Ascending aorta (tissue), 2 donors: ENCODE measurements at regions not wholly inside any gene's neighbourhood (a gene's known extent, or its start where the extent isn't known, plus 50 kb on each side); places are given as distances from the start of the nearest gene placed in this dataset.

Source experiments
- DNase-seq, 2 donors: peaks; one replicate each; pipeline ENCODE4 v3.0.0-alpha.2; 2019; ENCODE audit warnings: low spot score in 2 of 2
- H3K27ac ChIP-seq, 2 donors: fragments of 200-600 bp; sonication (generic); one replicate each; pipeline ENCODE4 v1.5.1; 2016 to 2017; ENCODE audit warnings: mild to moderate bottlenecking in 1 of 2
- H3K27me3 ChIP-seq: fragments of 200-600 bp; sonication (generic); one replicate; pipeline ENCODE4 v1.5.1; 2017
- H3K36me3 ChIP-seq, 2 donors: fragments of 200-600 bp; sonication (generic); one replicate each; pipeline ENCODE4 v1.5.1; 2016
- H3K4me1 ChIP-seq, 2 donors: fragments of 200-600 bp; sonication (generic); one replicate each; pipeline ENCODE4 v1.5.1; 2016 to 2017; ENCODE audit warnings: mild to moderate bottlenecking in 1 of 2
- H3K4me3 ChIP-seq, 2 donors: fragments of 200-600 bp; sonication (generic); one replicate each; pipeline ENCODE4 v1.5.1; 2016 to 2017; ENCODE audit warnings: mild to moderate bottlenecking in 1 of 2
- H3K9me3 ChIP-seq, 2 donors: fragments of 200-600 bp; sonication (generic); one replicate each; pipeline ENCODE4 v1.5.1; 2016
- CTCF ChIP-seq, 3 experiments: fragments of 200-600 bp in 2 of 3; fragments of 450-650 bp in 1 of 3; sonication (generic) in 2 of 3; IDR thresholded peaks; one replicate each; pipeline ENCODE4 v1.5.1; 2016 to 2019; ENCODE audit warnings: antibody characterized with exemption in 3 of 3, mild to moderate bottlenecking in 1 of 3, moderate library complexity in 1 of 3
- intact Hi-C: fragments of 100-400 bp; cut with DNase I; formaldehyde crosslinking; loops from one replicate; pipeline ENCODE4 v1.15.1; 2023

- intact Hi-C loops: no loop called here
- no peak overlapping the region for H3K27ac ChIP-seq
- H3K4me3 ChIP-seq: no peak overlapping the region
- no peak for DNase-seq
- no peak for TF ChIP-seq CTCF (IDR thresholded peaks at IDR 0.05)
- no peaks in the 10 kb centered on the region for H3K4me1 ChIP-seq
- H3K9me3 ChIP-seq: no peaks in the 10 kb centered on the region
- H3K36me3 ChIP-seq: no peaks in the 10 kb centered on the region
- no peaks in the 10 kb centered on the region for H3K27me3 ChIP-seq
These were observed 645.2 kb upstream of the USP24 start for GRCh38 chr1:55860326-55860725.

DNA sequence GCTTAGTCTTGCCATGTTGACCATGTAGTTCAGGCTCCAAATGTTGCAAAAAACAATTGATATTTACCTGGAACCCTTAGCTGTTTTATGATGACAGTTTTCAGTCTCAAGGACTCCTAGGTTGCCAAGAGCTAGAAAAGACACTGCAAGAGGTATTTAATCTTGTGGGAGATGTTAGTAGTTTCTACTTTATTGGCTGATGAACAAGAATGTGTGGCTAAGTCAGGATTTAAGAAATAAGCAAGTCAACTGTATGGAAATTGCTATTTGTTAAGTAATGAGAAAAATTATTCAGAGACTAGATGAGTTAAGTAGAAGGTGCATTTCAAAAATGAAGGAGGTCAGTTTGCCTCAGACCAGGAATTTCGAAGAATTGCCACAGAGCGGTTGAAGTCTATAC lies 639.7 kb upstream of the USP24 start:
- H3K9me3 ChIP-seq: no peaks in the 10 kb centered on the region
- H3K36me3 ChIP-seq: no peaks in the 10 kb centered on the region
- no peak overlapping the region for H3K27ac ChIP-seq
- H3K4me3 ChIP-seq: no peak overlapping the region
- TF ChIP-seq CTCF (IDR thresholded peaks at IDR 0.05): no peak
- no peaks in the 10 kb centered on the region for H3K27me3 ChIP-seq
- no peaks in the 10 kb centered on the region for H3K4me1 ChIP-seq
- intact Hi-C loops: no loop called here
- DNase-seq: no peak

DNA sequence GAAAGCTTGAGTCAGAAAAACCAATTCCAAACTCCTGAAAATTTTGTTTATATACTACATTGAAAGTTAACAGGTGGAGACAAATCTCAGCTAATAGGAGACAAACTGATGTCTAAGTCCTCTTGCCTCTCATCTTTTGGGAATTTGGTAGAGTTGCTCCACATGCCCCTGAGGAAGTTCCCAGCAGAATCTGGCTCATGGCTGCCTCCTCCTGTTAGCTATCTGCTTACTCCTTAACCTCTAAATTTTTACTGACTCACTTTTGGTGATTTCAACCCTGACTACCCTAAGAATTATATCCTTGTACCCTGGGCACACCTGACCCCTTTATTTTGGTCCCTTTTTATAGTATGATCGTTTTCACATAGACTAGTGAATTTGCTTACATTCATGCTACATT lies 633.7 kb upstream of the USP24 start:
- no peaks in the 10 kb centered on the region for H3K9me3 ChIP-seq
- H3K27me3 ChIP-seq: no peaks in the 10 kb centered on the region
- intact Hi-C loops: no loop called here
- DNase-seq: no peak
- TF ChIP-seq CTCF (IDR thresholded peaks at IDR 0.05): peak in 2 of 3 experiments; percentile 8 to 12
- no peak overlapping the region for H3K4me3 ChIP-seq
- no peaks in the 10 kb centered on the region for H3K36me3 ChIP-seq
- no peaks in the 10 kb centered on the region for H3K4me1 ChIP-seq
- H3K27ac ChIP-seq: no peak overlapping the region

- H3K36me3 ChIP-seq: no peaks in the 10 kb centered on the region
- intact Hi-C loops: no loop called here
These were observed 630.9 kb upstream of the USP24 start for GRCh38 chr1:55846051-55846450.

GRCh38 chr1:55844322-55844721 lies 629.2 kb upstream of the USP24 start:
- H3K36me3 ChIP-seq: no peaks in the 10 kb centered on the region
- no peak for DNase-seq
- intact Hi-C loops: no loop called here
- no peak for TF ChIP-seq CTCF (IDR thresholded peaks at IDR 0.05)
- H3K9me3 ChIP-seq: no peaks in the 10 kb centered on the region
- no peaks in the 10 kb centered on the region for H3K4me1 ChIP-seq
- no peak overlapping the region for H3K27ac ChIP-seq
- H3K27me3 ChIP-seq: no peaks in the 10 kb centered on the region
- H3K4me3 ChIP-seq: no peak overlapping the region

More at GRCh38 chr1:55846051-55846450, 630.9 kb upstream of the USP24 start:
- H3K9me3 ChIP-seq: no peaks in the 10 kb centered on the region
- H3K27me3 ChIP-seq: no peaks in the 10 kb centered on the region
- no peak for TF ChIP-seq CTCF (IDR thresholded peaks at IDR 0.05)
- H3K4me3 ChIP-seq: no peak overlapping the region
- no peak for DNase-seq
- no peaks in the 10 kb centered on the region for H3K4me1 ChIP-seq
- no peak overlapping the region for H3K27ac ChIP-seq

DNA sequence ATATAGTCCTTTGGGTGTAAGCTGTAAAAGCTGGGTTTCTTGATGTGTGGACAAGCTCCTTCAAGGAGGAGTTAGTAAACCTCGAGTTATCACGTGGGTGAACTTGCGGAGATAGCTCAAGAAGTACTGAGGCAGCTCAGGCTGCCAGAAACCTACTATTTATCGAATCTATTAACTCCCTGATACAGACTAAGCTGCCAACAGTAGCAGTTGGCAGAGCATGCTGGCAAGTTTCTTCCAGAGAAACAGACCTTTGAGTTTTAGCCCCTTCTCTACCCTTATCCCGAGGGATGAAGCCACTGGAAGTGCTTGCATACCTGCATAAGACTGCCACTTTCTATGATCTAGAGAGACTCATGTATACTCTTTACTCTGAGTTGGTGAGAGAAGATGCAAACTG lies 624.5 kb upstream of the USP24 start:
- Histone ChIP-seq H3K9me3 (no peaks in the 10 kb centered on the region), H3K27ac (no peak overlapping the region), H3K27me3 (no peaks in the 10 kb centered on the region), H3K36me3 (no peaks in the 10 kb centered on the region), H3K4me3 (no peak overlapping the region), H3K4me1 (no peaks in the 10 kb centered on the region)
- intact Hi-C loops: no loop called here
- no peak for DNase-seq
- TF ChIP-seq CTCF (IDR thresholded peaks at IDR 0.05): no peak
